ENCODE measurements at regions not wholly inside any gene's neighbourhood (a gene's known extent, or its start where the extent isn't known, plus 50 kb on each side); places are given as distances from the start of the nearest gene placed in this dataset.

GRCh38 chr18:61282926-61283325 is 50.3 kb upstream of the CDH20 start:
- no peak for TF ChIP-seq CTCF (IDR thresholded peaks at IDR 0.05)
- no peak for TF ChIP-seq POLR2A (IDR thresholded peaks at IDR 0.05)
- Histone ChIP-seq H3K36me3 (no peaks in the 10 kb centered on the region), H3K4me3 (no peak overlapping the region), H3K27ac (no peak overlapping the region), H3K27me3 (no peaks in the 10 kb centered on the region), H3K9me3 (no peaks in the 10 kb centered on the region), H3K4me1 (no peaks in the 10 kb centered on the region)
- intact Hi-C loops (cut with DNase I): no loop called here
- WGBS (ENCODE audit: insufficient coverage, low coverage, low lambda C conversion rate, missing lambda C conversion rate): 43% methylated on average over 2 of the region's 2 CpGs
- ATAC-seq (no peak), DNase-seq (no peak)
